Retinal pigment epithelial cell (primary cell): ENCODE measurements at regions not wholly inside any gene's neighbourhood (a gene's known extent, or its start where the extent isn't known, plus 50 kb on each side); places are given as distances from the start of the nearest gene placed in this dataset.

ENCODE experiments used
- DNase-seq: peaks from one replicate; pipeline ENCODE4 v3.0.0-alpha.2; 2010; ENCODE audit warnings: low read depth
- H3K4me3 ChIP-seq: 2 replicates; pipeline ENCODE4 v1.5.1; 2011; ENCODE audit warnings: mild to moderate bottlenecking, low read length, control low read depth, moderate library complexity
- TF ChIP-seq, protein P1 (sequence below): conservative IDR thresholded peaks from 2 replicates; pipeline ENCODE4 v1.5.1; 2011; ENCODE audit warnings: low read depth, low read length, control low read depth, inconsistent platforms

DNA sequence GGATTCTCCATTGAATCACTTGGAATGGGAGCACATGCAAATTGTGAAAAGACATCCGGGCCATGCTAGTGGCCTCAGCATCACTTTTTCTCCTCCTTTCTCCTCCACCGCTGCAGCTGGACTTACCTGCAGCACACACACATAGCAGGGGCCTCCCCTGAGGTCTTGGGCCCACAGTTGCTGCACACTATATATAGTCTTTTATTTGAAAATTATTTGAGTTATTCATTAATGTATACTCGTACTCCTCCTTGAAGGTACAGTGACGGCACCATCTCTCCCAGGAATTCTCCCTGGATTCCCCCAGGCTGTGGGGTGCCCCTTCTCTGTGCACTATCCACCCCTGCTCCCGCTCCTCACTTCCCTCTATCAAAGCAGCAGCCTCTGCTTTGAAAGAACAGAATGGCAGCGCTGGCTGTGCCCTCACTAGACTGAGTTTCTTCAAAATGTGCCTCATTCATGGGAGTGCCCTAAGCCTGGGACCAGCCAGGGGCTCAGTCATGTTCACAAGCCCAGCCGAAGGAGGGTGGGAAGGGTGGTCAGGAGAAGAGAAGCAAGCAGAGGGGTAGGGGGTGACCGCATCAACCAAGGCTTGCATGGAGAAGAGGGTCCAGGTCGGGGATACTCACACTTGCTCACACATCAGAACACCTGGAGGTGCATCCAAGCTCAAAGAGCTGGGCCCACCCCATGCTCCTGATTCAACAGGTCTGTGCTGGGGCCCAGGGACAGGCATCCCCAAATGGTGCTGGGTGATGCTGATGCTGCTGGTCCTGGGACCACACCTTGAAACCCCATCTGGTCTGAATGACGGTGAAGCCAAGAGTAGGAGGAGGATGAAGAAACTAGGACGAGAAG lies 156.2 kb upstream of the ZMIZ1 start:
- DNase-seq, result no peak
- TF ChIP-seq, protein P1, sequence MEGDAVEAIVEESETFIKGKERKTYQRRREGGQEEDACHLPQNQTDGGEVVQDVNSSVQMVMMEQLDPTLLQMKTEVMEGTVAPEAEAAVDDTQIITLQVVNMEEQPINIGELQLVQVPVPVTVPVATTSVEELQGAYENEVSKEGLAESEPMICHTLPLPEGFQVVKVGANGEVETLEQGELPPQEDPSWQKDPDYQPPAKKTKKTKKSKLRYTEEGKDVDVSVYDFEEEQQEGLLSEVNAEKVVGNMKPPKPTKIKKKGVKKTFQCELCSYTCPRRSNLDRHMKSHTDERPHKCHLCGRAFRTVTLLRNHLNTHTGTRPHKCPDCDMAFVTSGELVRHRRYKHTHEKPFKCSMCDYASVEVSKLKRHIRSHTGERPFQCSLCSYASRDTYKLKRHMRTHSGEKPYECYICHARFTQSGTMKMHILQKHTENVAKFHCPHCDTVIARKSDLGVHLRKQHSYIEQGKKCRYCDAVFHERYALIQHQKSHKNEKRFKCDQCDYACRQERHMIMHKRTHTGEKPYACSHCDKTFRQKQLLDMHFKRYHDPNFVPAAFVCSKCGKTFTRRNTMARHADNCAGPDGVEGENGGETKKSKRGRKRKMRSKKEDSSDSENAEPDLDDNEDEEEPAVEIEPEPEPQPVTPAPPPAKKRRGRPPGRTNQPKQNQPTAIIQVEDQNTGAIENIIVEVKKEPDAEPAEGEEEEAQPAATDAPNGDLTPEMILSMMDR, result no peak
- H3K4me3 ChIP-seq, result no peak overlapping the region

DNA sequence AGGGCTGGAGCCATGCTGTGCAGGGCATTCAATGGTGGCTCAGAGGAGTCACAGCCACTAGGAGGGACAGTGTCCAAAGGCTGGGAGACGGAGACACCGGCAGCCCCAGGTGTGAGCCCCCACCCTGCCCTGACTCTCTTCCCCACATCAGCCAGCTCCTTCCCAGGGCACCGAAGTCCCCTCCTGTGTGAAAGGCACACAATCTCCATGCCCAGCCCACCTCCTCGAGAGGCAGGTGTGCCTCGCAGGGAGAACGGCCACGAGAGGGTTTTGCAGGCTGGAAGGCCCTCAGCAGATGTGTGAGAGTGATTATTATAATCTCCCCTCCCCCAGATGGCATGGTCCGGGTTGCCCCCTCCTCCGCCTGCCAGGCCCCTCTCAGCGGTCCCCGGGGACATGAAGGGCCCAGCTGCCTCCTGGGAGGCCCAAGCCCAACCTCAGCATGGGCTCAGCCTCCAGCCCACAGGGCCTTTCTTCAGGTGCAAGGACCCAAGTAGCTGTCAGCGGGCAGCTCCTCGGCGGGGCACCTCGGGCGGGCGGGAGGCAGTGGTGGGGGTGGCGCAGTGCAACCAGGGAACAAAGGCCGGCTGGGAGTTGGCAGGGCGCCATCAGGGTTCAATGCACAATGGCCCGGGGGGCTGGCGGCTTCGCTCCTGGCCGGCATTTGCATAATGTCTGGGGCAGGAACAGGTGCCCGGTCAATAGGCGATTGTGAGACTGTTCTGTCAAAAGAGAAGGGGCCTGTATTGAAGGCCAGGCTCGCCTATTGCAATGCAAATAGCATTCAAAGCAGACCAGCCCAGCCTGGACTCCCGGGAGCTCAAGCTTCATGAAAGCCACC lies 155.3 kb upstream of the ZMIZ1 start:
- TF ChIP-seq, protein P1, result no peak

DNA sequence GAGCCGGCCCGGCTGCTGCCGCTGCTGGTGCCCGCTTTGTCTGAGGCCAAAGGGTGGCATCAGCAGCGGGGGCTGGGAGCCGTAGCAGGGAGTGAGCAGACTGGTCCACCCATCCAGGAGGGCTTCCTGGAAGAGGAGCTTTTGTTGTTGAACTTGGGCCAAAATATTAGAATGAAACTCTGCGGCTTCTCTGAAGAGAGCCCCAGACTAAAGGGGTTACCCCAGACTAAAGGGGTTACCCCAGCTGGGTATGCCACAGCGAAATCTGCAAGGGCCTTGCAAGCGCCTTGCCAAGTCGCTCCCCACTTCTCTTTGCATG lies 154.7 kb upstream of the ZMIZ1 start:
- TF ChIP-seq, protein P1, result no peak
- no peak for DNase-seq
- no peak overlapping the region for H3K4me3 ChIP-seq

More for the DNA sequence above, 155.3 kb upstream of the ZMIZ1 start:
- DNase-seq, result no peak
- H3K4me3 ChIP-seq, result no peak overlapping the region

DNA sequence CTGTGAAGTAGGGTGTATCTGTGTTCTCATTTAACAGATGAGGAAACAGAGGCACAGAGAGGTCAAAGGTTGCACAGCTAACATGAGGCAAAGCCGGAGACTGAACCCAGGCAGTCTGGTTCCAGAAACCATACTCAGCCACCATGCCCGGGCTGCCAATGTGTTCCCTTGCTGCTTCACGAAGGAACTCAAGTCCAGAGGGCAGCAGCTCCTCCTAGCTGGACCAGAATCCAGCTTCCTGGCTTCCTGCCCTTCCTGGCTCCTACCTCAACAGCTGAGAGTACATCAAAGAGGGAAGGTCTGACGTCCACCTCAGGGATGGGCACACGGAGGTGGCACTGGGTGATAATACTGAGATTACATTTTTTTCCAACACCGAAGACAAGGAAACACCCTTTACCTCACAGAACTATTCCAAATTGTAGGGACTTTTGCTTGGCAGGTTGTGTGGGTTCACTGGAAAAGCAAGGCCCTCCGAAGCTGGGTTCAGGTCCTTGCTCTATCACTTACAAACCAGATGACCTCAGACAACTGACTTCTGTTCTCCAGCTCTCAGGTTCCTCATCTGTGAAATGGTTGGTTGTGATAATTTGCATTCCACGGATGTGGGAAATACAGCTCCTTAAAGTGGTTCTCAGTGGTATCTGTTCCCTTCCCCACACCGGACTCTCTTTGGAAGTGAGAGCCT lies 154.1 kb upstream of the ZMIZ1 start:
- no peak overlapping the region for H3K4me3 ChIP-seq
- no peak for DNase-seq
- TF ChIP-seq, protein P1, result no peak

DNA sequence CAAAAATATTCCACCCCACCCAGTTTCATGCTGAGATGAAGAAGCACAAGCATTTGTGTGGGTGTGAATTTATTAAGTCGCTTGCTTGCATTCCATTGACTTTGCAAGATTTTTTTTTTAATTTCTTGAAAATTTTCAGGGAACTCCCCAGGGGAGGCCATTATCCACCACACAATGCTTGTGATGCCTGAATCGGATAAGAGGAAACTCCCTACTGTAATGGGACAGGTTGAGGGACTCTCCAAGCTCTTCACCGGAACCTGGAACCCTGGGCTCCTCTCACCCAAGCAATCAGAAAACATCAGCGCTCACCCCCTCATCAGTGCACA lies 153.6 kb upstream of the ZMIZ1 start:
- TF ChIP-seq, protein P1, result no peak
- no peak for DNase-seq

DNA sequence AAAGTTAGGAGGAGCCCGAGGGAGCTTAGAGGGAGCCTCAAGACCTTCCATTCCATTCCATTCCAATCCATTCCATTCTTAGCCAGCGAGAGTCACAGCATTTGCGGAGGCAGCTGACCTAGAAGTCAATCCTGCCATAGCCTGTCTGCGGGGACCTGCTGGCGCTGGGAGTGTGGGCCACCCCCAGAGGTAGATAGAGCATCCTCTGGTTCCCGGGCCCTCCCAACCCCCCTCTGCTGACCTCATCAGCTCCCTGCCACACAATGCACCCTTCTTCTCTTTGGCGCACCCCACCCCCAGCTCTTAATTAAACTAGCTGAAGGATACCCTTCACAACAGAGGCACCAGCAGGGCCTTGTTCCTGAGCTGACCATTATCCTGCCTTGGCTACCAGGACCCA lies 152.5 kb upstream of the ZMIZ1 start:
- DNase-seq, result no peak
- TF ChIP-seq, protein P1, result no peak
- no peak overlapping the region for H3K4me3 ChIP-seq

More for the DNA sequence above, 153.6 kb upstream of the ZMIZ1 start:
- no peak overlapping the region for H3K4me3 ChIP-seq
